ENCODE measurements at regions not wholly inside any gene's neighbourhood (a gene's known extent, or its start where the extent isn't known, plus 50 kb on each side); places are given as distances from the start of the nearest gene placed in this dataset.

DNA sequence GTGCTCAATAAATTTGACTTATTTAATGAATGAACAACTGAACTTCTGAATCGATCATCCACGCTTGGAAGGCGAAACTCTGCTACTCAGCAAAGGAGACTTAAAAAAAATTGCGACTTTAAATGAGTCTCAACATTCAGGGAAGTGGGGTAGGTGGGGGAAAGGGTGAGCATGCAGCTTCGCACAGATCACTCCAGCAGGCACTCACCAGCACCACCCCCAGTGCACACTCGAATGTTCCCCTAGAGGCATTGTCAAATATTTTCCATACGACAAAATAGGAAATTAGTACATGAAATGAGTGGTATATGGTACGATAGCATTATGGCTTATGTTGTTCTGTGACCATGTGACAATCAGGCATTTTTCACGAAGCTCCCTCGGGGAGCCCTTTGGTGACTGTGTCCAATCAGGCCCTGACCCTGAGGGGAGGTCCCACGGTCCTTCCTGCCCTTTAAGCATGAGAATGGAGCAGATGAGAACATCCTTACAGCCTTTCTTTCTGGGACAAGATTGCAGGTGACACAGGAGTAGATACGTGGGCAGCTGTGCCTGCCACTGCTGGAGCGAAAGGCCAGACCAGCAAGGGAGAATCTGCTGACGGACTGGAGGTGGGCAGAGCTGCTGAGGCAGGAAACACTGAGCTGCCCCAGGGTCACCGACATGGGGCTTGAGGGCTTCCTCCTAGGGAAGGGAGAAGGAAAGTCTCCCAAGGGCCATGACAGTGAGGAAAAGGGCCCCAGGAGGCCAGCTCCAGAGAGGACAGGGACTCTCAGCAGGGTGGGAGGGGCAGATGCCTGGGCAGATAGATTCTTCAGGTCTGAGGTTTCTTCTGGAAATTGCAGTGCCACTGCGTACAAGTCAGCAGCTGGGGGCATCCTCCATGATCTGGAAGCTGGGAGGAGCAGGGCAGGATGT, 101.3 kb upstream of the ID2 start:
- no peak for DNase-seq (ENCODE audit: low read depth in 4 of 4, low spot score in 3 of 4)

- DNase-seq (ENCODE audit: low read depth in 4 of 4, low spot score in 3 of 4) = no peak
Observed at GRCh38 chr2:8581234-8581561, 100.7 kb upstream of the ID2 start.

DNA sequence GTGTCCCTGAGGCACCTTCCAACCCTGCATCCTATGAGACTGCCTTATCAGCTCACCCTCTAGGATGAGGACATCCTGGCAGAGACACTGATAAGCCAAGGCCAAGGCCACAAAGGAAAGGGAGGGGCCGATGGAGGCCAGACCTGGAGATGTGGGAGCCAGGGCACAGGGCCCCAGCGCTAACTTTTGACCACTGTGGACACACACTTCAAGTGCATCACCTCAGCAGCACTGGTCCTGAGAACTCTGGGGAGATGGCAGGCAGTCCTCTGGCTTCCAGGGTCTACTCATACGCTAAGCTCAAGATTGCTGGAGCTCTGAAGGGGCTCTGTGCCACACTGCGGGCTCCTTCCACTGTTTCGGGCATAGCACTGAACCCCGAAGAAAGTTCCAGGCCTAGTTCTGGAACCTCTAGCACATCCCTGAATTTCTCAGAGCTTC, 100.2 kb upstream of the ID2 start:
- no peak for DNase-seq (ENCODE audit: low read depth in 4 of 4, low spot score in 3 of 4)

- DNase-seq (ENCODE audit: low read depth in 4 of 4, low spot score in 3 of 4) = no peak
Observed at GRCh38 chr2:8582191-8582590, 99.7 kb upstream of the ID2 start.

GRCh38 chr2:8582651-8583399, 99.0 kb upstream of the ID2 start:
- DNase-seq (ENCODE audit: low read depth in 4 of 4, low spot score in 3 of 4) = no peak

- DNase-seq (ENCODE audit: low read depth in 4 of 4, low spot score in 3 of 4) = peak; percentile 80 to 88 (median 84)
Observed at GRCh38 chr2:8583400-8584173, 98.3 kb upstream of the ID2 start.

GRCh38 chr2:8584174-8585066, 97.4 kb upstream of the ID2 start:
- DNase-seq (ENCODE audit: low read depth in 4 of 4, low spot score in 3 of 4) = no peak

DNA sequence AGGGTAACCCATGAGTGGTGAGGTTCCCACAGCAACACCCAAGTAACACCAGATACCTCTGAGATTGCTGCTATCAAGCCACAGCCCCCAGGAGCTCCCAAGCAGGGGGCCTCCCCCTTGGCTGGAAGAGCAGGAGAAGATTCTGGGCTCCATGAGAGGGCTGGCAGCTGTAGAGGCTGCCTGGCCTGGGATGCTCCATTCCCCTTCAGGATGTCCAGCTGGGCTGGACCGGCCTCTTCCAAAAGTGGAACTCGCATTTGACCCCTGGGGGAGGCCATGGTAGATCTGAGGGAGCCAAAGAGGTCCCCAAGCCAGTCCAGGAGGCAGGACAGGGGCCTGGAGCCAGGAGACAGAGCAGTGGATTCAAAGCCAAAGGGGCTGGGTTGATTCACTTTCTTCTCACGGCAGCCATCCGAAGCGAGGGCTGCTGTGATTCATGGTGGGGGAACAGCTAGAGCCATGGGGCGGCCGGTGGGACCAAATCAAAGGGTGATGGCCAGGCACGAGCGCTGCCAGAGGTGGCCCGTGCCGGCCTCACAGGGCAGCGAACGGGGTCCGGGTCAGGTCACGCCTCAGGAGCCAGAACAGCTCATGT, 95.3 kb upstream of the ID2 start:
- DNase-seq (ENCODE audit: low read depth in 4 of 4, low spot score in 3 of 4) = no peak

GRCh38 chr2:8587251-8587791, 94.5 kb upstream of the ID2 start:
- DNase-seq (ENCODE audit: low read depth in 4 of 4, low spot score in 3 of 4) = no peak

- no peak for DNase-seq (ENCODE audit: low read depth in 4 of 4, low spot score in 3 of 4)
Observed at GRCh38 chr2:8587920-8588830, 93.7 kb upstream of the ID2 start.

DNA sequence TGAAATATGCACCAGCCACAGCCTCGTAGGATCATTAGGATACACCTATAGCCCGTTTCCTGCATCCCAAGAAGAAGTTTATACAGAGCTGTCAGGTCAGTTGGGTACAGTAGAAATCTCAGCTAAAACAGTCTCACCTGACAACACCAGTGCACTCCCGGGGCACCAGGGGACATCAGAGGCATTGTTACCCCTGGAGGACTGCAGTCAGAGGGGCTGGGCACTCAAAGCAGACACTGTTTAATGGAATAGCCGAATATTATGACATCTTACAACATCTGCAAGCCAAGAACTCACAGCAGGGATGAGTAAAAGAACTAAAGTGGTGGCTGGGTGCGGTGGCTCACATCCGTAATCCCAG, 93.0 kb upstream of the ID2 start:
- no peak for DNase-seq (ENCODE audit: low read depth in 4 of 4, low spot score in 3 of 4)

GRCh38 chr2:8589721-8590120, 92.1 kb upstream of the ID2 start:
- DNase-seq (ENCODE audit: low read depth in 4 of 4, low spot score in 3 of 4) = no peak

GRCh38 chr2:8590938-8591337, 90.9 kb upstream of the ID2 start:
- DNase-seq (ENCODE audit: low read depth in 4 of 4, low spot score in 3 of 4) = no peak

DNA sequence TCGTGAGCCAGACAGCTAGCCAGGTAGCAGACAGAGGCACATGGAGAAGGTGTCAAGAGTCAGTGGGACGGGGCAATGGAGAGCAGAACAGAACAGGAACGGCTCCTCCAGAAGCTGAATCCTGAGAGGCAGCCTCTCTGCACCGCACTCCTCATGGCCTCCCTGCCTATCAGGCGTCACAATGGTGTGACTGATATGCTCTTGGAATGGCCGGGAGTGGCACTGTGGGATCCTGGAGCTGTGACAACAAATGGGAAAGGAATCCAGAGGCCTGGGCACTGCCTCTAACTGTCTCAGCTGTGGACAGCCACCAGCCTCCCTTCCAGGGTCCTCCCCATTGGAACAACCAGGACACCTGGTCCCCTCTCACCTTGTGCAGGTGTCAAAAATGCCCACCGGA, 89.1 kb upstream of the ID2 start:
- no peak for DNase-seq (ENCODE audit: low read depth in 4 of 4, low spot score in 3 of 4)

GRCh38 chr2:8593243-8593642, 88.6 kb upstream of the ID2 start:
- DNase-seq (ENCODE audit: low read depth in 4 of 4, low spot score in 3 of 4) = no peak

DNA sequence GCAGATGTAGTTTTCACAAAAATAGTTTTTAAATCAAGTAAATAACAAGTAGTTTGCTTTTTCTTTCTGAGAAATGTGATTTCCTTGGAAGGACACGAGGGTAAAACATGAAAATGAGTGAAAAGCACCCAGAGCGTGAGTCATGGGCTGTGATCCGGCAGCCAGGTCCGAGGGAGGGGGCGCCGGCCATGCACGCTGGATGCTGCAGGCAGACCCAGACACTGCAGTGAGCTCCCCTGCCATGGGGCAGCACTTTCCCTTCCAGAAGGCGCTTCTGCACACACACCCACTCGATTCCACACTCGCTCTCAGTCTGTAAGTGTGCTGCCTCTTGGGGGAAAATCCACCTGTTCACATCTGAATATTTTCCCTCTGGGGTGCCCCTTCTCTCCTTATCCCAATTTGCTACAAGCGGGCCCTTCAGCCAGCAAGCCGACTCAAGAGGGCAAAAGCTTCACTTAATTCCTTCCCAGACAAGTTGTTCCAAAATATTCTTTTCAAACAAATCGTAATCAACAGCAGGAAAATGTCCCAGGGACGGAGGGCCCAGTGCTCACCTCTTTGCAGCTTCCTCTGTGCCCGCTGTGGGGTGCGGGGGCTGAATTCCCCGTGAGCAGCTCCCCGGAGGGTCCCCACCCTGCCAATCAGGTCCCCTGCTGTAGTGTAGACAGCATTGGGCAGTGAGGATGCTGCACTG, 87.0 kb upstream of the ID2 start:
- no peak for DNase-seq (ENCODE audit: low read depth in 4 of 4, low spot score in 3 of 4)

DNA sequence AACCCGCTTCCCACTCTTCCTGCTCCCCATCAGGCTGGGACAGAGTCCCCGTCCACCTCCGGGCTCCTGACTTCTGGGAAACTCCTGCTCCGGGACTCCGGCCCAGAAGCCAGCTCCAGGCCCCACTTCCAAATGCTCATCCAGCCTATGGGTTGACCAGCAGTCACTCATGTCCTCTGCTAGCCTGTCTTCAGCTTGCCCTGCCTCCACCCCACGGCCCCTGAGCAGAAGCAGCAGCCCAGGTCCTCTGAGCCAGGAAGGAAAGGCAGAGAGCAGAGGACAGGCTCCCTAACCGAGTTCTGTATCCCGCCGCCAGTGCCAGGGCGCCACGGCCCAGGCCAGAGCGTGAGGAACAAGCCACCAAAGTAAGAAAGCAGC, 86.4 kb upstream of the ID2 start:
- no peak for DNase-seq (ENCODE audit: low read depth in 4 of 4, low spot score in 3 of 4)

Measured in right renal pelvis (tissue), 4 donors.